GM18870 (cell line): ENCODE measurements at regions not wholly inside any gene's neighbourhood (a gene's known extent, or its start where the extent isn't known, plus 50 kb on each side); places are given as distances from the start of the nearest gene placed in this dataset.

Experiments
- ATAC-seq: cut with Tn5 transposase; IDR thresholded peaks from one replicate; pipeline ENCODE4 v1.9.1; 2021; ENCODE audit warnings: moderate library complexity; ENCODE audit not compliant: unreplicated experiment

DNA sequence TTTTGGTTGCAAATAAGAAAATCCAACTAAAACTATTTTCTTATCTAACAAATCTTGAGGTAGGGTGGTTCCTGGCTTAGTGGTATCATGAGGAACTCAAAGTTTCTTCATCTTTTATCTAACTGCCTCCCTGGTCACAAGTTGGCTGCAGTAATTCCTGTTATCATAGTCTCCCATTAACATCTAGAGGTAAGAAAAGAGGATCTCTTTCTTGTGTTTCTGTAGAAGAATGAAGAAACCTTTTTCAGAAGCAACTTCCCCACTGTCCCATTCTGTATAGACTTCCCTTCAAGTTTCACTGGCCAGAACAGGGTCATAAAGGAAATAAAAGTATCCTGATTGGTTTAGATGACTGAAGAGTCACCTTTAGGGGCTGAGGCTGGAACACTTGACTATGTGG is 81.8 kb upstream of the ELL2 start:
- no peak for ATAC-seq

DNA sequence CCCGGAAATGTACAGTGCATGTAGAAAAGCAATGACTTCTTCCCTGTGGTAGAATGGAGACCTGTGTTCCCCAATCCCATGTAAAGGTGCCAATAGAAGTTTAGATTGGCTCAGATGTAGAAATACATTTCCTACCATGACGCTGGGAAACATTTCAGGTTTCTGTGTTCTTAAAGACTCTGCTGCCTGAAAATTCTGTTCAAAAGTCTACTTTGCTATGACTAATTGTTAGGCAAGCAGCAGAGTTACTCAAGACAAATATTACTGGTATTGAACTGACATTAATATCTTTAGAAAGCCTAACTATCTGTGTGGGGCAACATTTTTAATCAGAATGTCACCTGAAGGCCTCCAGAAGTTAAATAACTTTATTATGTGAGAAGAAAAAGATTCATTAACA is 75.5 kb upstream of the ELL2 start:
- ATAC-seq: no peak

DNA sequence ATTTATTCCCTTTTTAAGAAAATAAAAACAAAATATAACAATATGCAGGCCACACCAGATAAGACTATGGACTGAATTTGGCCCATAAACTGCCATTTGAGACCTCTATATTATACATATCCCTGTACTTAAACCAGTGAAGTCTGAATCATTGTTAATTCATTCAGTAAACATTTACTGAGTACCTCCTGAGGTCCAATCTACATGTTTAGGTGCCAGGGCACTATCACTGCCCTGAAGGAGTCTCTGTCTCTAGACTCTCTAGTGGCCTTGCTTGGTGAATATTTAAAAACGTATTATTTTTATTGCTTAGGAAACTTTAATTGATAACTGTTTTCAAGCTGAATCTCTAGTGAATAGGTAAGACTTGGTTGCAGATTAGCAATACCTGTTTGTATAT is 74.7 kb upstream of the ELL2 start:
- no peak for ATAC-seq

DNA sequence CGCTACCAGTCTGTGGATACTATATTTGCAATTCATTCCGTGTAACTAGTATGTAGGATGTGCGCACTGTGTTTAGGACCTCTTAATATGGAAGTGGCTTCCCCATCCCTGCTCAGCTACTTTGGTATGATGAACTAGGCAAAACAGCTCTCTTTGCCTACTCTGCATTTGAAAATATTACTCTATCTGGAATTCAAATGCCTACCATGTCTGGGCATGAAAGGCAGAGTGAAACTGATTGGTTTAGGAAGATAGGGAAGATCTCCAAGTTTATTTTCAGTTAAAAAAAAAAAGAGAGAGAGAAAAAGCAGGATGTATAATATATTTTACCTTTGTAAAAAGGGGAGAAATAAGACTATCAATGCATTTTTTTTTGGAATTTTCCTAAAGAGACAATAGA is 74.1 kb upstream of the ELL2 start:
- ATAC-seq: no peak

DNA sequence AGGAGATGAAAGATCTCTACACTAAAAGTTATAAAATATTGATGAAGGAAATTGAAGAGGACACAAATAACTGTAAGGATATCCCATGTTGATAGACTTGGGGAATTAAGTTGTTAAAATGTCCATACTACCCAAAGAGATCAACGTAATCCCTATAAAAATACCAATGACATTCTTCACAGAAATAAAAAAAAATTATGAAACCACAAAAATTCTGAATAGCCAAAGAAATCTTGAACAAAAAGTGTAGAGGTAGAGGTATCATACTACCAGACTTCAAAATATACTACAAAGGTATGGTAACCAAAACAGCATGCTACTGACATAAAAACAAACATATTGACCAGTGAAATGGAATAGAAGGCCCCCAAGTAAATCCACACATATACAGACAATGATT is 71.5 kb upstream of the ELL2 start:
- no peak for ATAC-seq

DNA sequence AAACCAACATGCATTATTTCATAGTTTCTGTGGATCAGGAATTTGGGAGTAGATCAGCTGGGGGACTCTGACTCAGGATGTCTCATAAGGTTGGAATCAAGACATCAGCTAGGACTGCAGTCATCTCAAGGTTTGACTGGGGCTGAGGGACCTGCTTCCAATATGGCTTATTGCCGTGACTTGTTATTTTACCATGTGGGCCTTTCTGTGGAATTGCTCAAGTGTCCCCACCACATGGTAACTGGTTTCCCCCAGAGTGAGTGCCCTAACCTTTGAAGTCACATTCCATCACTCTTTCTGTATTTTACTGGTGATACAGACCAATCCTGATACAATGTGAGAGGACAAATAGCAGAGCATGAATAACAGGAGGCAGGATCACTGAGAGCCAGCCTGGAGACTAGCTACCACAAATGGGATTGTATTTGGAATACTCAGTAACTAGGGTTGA is 70.2 kb upstream of the ELL2 start:
- ATAC-seq: no peak

DNA sequence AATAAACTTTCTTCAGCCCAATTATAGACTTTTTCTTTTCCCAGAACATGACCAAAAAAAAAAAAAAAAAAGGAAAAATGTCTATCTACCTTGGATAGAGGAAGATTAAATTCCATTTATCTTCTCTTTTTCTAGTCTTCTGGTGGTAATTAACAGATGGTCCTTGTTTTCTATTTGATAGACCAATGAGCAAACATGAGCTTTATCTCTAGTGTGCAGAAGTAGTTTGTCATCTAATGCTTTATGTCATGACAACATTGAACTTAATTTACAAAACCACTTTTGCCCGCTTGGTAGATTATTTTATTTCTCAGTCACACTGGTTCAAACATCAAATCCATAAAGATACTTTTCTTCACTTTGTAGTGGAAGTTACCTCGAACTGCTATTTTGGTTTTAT is 69.5 kb upstream of the ELL2 start:
- no peak for ATAC-seq

DNA sequence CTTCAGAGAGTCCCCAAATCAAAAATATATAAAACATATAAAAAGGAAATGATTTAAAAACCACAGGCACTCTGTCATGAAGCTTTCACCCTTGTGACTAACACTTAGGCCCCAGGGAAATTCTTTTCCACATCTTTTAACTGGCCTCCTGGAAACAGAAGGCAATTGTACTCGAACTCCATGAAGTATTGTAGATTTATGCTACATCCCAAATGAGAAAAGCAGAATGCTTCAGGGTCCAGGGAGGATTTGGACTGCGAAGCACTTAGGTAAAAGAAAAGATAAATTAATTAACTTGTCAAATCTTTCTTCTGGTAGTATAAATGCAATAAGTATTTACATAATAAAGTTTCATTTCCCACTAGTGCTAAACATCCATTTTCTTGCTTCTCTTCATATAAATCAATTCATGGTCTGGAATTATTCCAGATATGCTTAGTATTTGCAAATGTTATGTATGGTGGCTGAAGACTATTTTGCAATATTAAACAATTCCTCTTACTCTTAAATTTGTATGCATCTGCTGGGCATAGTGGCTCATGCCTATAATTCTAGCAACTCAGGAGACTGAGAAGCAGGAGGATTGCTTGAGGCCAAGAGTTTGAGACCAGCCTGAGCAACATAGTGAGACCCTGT is 64.9 kb upstream of the ELL2 start:
- no peak for ATAC-seq

DNA sequence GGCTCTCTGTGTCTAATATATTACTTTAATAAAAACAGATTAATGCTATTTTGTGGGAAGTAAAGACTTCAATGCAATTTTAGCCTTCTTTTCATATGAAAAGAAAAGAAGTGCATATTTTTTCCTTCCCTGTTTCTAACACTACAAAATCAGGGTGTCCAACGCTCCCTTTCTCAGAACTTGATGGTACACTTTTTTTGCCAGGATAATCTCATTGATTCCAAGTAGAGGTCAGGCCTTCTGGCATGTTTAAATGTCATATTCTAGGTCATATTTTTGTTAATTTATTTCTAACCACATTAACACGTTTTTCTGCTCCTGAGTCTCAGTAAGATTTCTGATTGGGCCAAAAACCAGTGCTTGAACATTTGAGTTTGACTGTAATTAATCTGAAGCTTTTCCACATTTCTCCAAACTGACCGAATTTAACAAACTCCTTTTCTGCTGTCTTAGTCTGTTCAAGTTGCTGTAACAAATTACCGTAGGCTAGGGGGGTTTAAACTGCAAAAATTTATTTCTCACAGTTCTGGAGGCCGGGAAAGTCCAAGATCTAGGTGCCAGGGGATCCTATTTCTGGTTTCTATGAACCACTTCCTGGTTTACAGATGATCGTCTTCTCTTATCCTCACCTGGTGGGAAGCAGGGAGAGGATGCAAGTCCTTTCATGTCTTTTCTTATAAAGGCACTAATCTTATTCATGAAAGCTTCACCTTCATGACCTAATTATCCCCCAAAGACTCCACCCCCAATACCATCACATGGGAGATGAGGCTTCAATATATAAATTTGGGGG is 63.2 kb upstream of the ELL2 start:
- no peak for ATAC-seq

DNA sequence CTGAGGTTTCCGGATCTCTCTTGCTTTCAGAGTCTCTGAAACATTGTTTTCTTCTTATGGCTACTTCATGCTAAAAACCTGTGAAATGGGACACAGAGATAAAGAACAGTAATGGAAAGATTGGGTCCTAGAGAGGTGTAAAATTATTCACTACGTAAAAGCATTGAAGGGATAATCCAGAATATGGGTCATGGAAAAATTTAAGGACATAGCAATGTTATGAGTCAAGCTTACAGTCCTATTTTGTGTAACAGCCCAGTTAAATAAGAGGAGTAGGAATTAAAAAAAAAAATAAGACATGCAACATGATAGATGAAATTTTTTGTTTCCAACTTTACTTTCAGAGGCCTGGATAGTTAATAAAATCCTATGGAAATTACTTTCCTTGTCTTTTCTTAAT is 61.9 kb upstream of the ELL2 start:
- ATAC-seq: no peak

DNA sequence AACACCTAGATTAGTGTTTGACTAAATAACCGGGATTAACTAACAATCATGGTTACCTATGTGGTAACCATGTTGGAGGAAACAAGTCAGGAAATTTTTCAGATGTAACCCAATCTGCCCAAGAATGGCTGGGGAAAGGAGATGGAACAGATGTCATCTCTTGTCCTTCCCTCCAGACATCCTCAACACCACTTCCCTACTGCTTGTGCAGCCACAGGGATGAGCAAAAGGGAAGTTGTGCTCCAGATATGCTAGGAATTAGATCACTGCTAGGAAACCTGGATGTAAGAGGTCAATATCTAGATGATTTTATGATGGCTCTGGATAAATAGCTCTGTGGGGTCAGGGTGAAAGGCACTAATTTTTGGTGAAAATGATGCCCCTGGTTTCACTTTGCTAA is 61.3 kb upstream of the ELL2 start:
- no peak for ATAC-seq

DNA sequence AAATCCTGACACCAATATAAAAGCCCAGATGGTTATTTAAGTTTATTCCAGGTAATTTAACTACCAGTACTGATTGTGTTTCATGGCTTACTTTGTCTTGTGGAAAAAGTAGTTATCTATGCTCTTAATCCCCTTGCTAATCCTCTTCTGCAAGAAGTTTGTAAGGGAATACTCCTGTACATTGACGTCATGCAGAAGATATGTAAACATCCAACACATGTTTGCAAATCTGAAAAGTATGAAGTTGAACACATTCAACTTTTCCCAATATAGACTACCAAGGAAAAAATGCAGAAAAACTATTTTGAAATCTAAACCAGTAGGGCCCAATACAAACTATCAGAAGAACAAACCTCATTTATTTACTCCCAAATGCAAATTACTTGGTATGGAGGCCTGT is 56.3 kb upstream of the ELL2 start:
- no peak for ATAC-seq

DNA sequence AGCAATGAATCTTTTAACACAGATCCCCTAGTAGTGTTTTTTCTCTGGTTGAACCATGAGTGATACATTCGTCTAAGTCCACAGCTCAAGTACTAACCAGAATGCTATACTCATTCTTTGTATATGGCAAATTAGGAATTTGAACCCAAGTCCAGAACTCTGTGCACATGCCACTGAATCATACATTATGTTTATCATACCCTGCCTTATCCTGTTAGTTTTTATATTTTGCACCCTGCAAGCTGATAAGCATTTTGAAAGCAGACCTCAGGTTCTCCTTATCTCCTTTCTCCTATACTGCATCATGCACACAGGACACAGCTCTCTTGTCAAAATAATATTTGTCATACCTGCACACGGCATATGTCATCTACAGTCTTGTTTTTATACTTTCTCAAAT is 54.6 kb upstream of the ELL2 start:
- ATAC-seq: no peak

DNA sequence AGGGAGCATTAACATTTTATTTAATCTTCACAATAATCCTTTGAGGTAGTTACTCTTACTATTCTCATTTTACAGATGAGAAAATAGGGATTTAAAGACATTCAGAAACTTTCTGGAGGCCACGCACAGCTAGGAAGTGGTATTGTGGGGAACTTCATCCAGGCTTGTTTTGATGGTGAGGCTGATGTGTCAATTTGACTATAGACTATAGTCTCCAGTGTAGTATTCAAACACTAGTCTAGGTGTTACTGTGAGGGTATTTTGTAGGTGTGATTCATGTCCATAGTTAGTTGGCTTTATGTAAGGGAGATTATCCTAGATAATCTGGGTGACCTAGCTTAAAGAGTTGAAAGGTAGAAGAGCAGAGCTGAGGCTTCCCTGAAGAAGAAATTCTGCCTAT is 54.1 kb upstream of the ELL2 start:
- no peak for ATAC-seq

DNA sequence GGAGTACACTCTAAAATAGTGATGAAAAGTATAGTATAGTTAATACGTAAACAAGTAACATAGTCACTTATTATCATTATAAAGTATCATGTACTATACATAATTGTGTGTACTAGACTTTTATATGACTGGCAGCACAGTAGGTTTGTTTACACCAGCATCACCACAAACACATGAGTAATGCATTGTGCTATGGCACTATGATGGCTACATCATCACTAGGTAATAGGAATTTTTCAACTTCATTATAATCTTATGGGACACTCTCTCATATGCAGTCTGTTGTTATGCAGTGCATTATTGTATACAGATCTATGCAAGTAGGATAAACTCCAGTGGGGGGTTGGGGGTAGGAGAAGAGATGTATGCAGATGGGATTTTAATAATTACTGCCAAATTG is 52.7 kb upstream of the ELL2 start:
- no peak for ATAC-seq

DNA sequence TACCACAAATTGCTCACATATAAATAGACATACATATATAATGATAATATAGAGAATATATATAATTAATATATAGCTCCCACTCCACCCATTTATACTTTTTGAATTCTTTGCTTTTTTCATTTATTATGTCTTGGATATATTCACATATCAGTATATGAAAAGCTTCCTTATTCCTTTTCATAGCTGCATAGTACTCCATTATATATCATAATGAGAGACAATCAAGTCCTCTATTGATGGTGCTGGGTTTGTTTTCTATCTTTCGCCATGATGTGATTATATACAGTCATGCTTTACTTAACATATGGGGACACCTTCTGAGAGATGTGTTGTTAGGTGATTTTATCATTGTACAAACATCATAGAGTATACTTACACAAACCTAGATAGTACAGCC is 51.6 kb upstream of the ELL2 start:
- ATAC-seq: no peak

DNA sequence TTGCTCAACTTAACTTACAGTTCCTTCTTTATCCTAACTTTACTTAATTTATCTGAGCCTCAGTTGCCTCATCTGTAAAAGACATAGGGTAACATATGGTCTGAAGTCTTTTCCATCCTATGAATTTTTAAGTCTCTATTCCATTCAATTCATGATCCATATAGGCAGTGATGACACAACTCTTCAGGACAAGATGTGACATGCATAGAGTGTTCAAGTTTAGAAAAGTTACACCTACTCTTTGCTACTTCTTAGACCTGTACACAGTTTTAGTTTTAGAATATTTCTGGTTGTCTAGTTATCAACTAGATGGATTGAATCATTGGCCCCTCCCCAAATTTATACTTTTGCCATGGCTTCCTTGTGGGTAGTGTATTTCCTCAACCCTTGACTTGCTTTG is 50.7 kb upstream of the ELL2 start:
- ATAC-seq: no peak
